ENCODE measurements at regions not wholly inside any gene's neighbourhood (a gene's known extent, or its start where the extent isn't known, plus 50 kb on each side); places are given as distances from the start of the nearest gene placed in this dataset.

GRCh38 chr6:142534484-142534883 is 232.7 kb downstream of the ADGRG6 start:
- Histone ChIP-seq H3K27me3 (replicated peaks; ENCODE audit: control insufficient read depth, insufficient read depth, low read length) (no peaks in the 10 kb centered on the region), H3K4me3 (replicated peaks; ENCODE audit: low read depth, low read length) (no peak overlapping the region), H3K36me3 (ENCODE audit: control insufficient read depth, insufficient read depth, low read length) (no peaks in the 10 kb centered on the region)
- TF ChIP-seq, protein P1, sequence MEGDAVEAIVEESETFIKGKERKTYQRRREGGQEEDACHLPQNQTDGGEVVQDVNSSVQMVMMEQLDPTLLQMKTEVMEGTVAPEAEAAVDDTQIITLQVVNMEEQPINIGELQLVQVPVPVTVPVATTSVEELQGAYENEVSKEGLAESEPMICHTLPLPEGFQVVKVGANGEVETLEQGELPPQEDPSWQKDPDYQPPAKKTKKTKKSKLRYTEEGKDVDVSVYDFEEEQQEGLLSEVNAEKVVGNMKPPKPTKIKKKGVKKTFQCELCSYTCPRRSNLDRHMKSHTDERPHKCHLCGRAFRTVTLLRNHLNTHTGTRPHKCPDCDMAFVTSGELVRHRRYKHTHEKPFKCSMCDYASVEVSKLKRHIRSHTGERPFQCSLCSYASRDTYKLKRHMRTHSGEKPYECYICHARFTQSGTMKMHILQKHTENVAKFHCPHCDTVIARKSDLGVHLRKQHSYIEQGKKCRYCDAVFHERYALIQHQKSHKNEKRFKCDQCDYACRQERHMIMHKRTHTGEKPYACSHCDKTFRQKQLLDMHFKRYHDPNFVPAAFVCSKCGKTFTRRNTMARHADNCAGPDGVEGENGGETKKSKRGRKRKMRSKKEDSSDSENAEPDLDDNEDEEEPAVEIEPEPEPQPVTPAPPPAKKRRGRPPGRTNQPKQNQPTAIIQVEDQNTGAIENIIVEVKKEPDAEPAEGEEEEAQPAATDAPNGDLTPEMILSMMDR (IDR thresholded peaks at IDR 0.05; ENCODE audit: insufficient read depth, low read length, poor library complexity, severe bottlenecking) = no peak
- DNase-seq (ENCODE audit: extremely low read depth, insufficient read length) = no peak

DNA sequence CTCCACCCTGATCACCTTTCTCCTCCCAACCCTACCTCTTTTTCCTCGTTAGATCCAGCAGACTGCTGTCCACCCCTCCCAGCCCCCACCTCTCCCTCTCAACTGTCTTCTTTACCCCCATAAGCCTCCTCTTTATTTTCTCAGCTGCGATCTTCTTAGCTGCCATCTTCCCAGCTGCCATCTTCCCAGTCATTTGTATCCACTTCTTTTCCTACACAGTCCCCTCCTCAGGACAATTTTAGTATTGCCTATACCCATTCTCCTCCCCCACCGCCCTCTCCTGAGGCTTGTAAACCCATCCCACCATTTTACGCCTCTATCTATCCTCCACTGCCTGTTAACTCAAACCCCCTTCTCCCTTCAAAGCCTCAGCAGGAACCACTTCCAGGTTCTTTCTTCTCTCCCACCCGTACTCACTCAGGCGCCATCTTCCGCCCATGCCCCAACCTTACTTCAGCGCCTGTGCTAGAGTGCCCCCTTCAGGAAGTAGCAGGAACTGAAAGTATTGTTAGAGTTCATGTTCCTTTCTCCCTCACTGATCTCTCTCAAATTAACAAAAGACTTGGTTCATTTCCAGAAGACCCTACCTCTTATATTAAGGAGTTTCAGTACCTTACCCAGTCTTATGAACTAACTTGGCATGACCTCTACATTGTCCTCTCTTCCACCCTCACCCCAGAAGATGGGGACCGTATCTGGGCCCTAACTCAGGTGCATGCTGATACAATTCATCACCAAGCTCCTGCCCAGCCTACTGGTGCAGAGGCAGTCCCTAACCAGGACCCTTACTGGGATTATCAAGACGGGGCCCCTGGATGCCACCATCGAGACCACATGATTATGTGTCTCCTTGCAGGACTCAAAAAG is 236.0 kb downstream of the ADGRG6 start:
- H3K4me3 ChIP-seq (replicated peaks; ENCODE audit: low read depth, low read length) = no peak overlapping the region
- TF ChIP-seq, protein P1 (IDR thresholded peaks at IDR 0.05; ENCODE audit: insufficient read depth, low read length, poor library complexity, severe bottlenecking) = peak; percentile 51
- DNase-seq (ENCODE audit: extremely low read depth, insufficient read length) = no peak
- H3K27me3 ChIP-seq (replicated peaks; ENCODE audit: control insufficient read depth, insufficient read depth, low read length) = peaks cover 2% of the 10 kb centered on the region; the same call in 1 of the 2 replicates
- H3K36me3 ChIP-seq (ENCODE audit: control insufficient read depth, insufficient read depth, low read length) = no peaks in the 10 kb centered on the region

DNA sequence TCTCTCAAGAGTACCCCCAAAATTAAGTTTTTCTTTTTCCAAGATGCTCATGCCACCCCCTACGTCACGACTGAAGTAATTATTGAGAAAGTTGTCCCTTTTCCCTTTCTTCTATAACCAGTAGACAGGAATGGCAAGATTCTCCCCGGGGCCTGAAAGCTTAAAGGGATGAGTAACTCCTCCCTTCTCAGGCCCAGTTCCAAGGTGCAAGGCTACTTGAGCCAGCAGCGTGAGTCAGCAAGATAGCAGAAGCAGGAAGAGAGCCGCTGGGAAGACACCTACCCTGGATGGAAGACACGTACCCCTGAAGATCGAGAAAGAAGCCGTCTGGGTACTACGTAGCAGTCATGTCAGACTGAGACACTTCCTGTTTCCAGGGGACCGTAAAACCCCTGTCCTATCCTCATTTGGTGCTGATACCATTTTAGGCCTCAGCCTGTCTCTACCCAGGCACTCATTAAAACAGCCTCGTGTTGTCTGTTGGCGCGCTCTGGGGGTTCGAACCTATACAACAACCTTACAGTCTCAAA is 241.0 kb downstream of the ADGRG6 start:
- H3K4me3 ChIP-seq (replicated peaks; ENCODE audit: low read depth, low read length) = no peak overlapping the region
- TF ChIP-seq, protein P1 (IDR thresholded peaks at IDR 0.05; ENCODE audit: insufficient read depth, low read length, poor library complexity, severe bottlenecking) = no peak
- DNase-seq (ENCODE audit: extremely low read depth, insufficient read length) = no peak
- H3K36me3 ChIP-seq (ENCODE audit: control insufficient read depth, insufficient read depth, low read length) = no peaks in the 10 kb centered on the region
- peaks cover 2% of the 10 kb centered on the region; the same call in 1 of the 2 replicates for H3K27me3 ChIP-seq (replicated peaks; ENCODE audit: control insufficient read depth, insufficient read depth, low read length)

DNA sequence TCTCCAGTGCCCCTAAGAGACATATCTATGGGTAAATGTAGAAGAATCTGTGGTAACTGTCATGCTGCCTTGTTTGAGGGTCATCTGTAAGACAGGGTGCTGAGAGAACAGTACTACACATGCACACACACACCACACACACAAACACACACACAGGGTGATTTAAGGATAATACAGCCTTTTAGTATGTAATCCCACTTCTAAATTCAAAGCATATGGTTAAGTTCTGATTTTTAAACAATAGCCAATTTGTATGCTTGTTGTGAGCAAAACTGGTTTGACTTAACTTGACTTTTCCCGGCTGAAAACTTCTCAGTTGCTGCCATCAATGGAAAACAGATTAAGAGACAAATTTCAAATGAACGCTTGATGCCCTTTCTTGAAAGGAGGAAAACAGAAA is 241.8 kb downstream of the ADGRG6 start:
- TF ChIP-seq, protein P1 (IDR thresholded peaks at IDR 0.05; ENCODE audit: insufficient read depth, low read length, poor library complexity, severe bottlenecking) = no peak
- Histone ChIP-seq H3K36me3 (ENCODE audit: control insufficient read depth, insufficient read depth, low read length) (no peaks in the 10 kb centered on the region), H3K4me3 (replicated peaks; ENCODE audit: low read depth, low read length) (no peak overlapping the region), H3K27me3 (replicated peaks; ENCODE audit: control insufficient read depth, insufficient read depth, low read length) (peaks cover 2% of the 10 kb centered on the region; the same call in 1 of the 2 replicates)
- no peak for DNase-seq (ENCODE audit: extremely low read depth, insufficient read length)

DNA sequence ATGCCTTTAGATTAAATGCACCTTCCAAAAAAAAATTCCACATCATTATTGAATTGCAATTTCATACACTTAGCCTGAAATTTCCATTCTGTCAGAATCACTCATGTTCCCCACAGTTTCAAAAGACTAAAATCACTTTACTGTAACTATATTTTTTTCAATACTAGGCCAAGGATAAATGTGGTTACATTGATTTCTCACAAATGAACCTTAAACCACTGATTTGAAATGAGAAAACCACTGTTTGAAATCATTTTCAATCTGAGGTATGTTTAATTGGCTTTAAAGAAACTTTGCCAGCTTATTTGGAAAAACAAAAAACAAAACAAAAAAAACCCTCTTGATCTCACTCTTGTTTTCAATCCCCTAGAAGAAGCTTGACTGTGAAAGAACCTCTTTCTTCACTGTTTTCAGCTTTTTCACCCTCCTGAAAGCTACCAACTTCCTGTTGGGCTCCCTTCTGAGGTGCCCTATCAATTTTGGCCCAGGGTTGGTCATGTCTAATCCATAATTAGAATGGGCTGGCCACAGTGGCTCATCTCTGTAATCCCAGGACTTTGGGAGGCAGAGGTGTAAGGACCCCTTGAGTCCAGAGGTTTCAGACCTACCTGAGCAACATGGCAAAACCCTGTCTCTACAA is 242.5 kb downstream of the ADGRG6 start:
- TF ChIP-seq, protein P1 (IDR thresholded peaks at IDR 0.05; ENCODE audit: insufficient read depth, low read length, poor library complexity, severe bottlenecking) = no peak
- no peak overlapping the region for H3K4me3 ChIP-seq (replicated peaks; ENCODE audit: low read depth, low read length)
- no peak for DNase-seq (ENCODE audit: extremely low read depth, insufficient read length)
- no peaks in the 10 kb centered on the region for H3K36me3 ChIP-seq (ENCODE audit: control insufficient read depth, insufficient read depth, low read length)
- peaks cover 2% of the 10 kb centered on the region; the same call in 1 of the 2 replicates for H3K27me3 ChIP-seq (replicated peaks; ENCODE audit: control insufficient read depth, insufficient read depth, low read length)
